HG03196 (cell line): ENCODE measurements at regions not wholly inside any gene's neighbourhood (a gene's known extent, or its start where the extent isn't known, plus 50 kb on each side); places are given as distances from the start of the nearest gene placed in this dataset.
"Not testable (repeated sequence)": the region's sequence is repeated elsewhere in the genome, so short reads cannot be mapped to it uniquely, and the experiment has no call there.

Experiments used
- ATAC-seq: cut with Tn5 transposase; IDR thresholded peaks from one replicate; pipeline ENCODE4 v1.9.1; 2021; ENCODE audit not compliant: unreplicated experiment

GRCh38 chr10:53543410-53543809 lies 770.8 kb upstream of the MBL2 start:
- no peak for ATAC-seq

DNA sequence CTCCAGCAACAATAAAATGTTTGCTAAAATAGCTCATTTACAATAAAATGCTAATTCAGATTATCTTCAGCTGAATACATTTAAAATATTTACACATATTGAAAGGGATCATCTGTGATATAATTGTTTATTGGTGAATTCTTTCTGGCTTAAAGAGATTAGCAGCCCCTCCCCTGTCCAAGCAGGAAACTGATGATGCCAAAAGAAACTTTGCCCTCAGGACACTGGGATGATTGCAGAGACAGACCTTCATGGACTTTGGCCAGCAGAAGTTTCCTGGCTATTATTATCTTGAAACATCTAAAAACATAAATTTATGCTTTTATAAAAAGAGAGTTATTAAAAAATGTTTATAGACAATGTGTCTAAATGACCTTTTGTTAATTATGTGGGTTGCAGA lies 764.9 kb upstream of the MBL2 start:
- ATAC-seq, result no peak

DNA sequence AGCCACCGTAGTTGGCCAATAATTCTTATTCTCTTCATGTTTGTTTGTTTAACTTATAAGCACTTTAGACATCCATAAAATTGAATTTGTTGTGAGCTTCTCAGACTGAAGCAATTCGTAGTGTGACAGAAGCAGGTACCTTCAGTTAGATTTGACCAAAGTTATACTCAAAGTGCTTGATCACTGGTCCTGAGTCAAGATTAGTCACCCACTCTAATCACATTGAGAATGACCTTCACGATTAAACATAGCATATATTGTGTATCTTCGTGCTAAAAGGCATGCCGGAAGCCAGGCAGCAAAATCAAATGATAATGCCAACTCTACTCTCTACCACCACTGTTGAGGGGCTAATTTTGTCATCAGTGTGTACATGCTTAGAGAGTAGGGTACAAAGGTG lies 763.7 kb upstream of the MBL2 start:
- no peak for ATAC-seq

DNA sequence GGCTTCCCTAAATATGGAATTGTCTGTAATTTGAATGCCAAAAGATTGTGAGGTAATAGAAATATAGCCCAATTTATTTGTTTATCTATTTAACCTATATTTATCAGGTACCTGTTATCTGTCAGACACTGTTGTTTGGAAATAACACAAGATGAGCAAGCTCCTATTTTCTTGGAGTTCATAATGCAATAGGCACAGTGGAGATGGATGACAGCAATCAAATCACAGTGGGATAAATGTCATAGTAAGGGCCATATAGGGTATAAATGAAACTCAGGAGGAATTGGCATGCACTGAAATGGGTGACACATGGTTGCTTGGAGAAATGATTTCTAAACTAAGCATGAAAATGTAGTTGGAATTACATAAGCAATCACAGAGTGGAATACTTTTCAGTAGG lies 761.8 kb upstream of the MBL2 start:
- no peak for ATAC-seq

GRCh38 chr10:53528974-53529373 lies 756.4 kb upstream of the MBL2 start:
- no peak for ATAC-seq

GRCh38 chr10:53521046-53521445 lies 748.5 kb upstream of the MBL2 start:
- no peak for ATAC-seq

- no peak for ATAC-seq
These were observed 735.6 kb upstream of the MBL2 start for GRCh38 chr10:53508197-53508596.

DNA sequence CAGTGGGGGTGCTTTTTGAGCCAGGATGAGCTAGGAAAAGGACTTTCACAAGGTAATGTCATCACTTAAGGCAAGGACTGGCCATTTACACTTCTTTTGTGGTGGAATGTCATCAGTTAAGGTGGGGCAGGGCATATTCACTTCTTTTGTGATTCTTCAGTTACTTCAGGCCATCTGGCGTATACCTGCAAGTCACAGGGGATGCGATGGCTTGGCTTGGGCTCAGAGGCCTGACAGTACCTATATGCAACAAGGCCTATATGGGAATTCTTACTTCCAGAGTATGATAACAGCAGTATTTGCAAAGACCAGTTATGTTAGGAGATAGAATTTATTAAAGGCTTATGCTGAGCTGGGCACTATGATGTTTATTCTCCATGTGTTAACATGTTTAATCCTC lies 731.9 kb upstream of the MBL2 start:
- ATAC-seq, result not testable (repeated sequence)

GRCh38 chr10:53491774-53492173 lies 719.2 kb upstream of the MBL2 start:
- ATAC-seq, result no peak

GRCh38 chr10:53490553-53490952 lies 718.0 kb upstream of the MBL2 start:
- no peak for ATAC-seq

GRCh38 chr10:53489335-53490182 lies 717.0 kb upstream of the MBL2 start:
- no peak for ATAC-seq

DNA sequence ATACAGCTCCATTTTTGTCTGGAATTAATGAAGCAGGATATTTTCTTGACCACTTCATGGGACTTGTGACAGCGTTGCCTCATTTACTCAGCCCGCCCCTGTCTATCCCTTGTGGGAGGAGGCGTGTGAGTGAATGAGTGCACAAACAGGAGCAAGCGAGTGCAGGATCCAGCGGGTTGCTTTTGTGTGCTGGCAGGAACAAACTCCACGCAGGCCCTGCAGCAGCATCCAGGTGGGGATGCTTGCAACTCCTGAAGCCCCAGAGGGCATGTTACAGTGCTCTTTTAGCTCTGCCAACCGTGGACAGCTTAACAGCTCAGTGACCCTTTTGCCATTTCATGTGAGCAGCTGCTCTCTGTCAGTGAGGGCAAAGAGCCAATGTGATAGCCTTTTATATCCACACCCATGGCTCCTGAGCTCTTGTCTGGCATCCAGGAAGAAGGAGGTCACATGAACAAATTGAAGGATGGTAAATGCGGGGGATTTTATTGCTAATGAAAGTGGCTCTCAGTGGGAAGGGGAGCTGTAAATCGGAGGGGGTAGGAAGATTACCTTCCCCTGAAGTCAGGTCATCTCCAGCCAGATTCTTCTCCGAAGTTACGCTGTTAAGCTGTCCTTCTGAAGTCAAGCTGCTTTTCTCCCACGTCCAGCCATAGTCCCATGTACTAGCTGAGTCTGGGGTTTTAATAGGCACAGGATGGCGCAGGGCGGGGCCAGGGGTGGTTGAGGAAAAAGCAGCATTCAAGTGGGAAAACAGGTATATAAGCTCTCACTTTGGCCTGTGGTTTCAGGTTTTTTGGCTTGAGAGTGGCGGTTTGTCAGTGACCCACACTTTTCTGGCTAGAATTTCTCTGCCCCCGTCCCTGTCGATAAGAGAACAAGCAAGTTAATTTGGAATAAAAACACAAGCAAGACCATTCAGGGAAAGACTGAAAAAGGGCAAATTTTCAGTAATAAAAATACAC lies 714.7 kb upstream of the MBL2 start:
- ATAC-seq, result no peak

DNA sequence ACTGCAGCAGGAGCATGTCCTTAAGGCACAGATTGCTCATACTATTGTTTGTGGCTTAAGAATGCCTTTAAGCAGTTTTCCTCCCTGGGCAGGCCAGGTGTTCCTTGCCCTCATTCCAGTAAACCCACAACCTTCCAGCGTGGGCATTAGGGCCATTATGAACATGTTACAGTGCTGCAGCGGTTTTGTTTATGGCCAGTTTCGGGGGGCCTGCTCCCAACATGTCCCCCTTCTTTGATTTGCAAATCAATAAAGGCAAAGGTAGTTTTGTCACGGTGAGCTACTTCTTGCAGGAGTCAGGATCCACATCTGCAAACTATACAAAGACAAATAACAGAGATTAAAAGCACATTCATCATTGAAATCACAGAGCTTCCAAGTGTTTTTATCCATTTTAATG lies 712.8 kb upstream of the MBL2 start:
- not testable (repeated sequence) for ATAC-seq

DNA sequence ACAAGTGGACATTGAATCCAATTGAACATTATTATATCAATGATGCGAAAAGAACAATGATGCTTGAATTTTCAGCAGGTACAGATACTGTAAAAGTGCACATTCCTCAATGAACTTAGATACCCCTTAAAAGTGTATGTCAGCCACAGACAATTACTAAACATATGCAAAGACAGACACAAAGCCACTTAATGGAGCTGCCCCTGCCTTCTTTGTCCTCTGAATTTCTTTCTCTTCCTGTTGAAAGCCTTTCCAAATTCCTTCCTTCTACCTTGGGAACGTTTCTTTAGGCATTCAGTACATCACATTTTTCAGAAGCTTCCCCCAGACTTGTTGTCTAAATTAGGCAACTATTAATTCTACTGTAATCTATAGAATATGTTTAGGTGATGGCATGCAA lies 706.8 kb upstream of the MBL2 start:
- ATAC-seq, result no peak

DNA sequence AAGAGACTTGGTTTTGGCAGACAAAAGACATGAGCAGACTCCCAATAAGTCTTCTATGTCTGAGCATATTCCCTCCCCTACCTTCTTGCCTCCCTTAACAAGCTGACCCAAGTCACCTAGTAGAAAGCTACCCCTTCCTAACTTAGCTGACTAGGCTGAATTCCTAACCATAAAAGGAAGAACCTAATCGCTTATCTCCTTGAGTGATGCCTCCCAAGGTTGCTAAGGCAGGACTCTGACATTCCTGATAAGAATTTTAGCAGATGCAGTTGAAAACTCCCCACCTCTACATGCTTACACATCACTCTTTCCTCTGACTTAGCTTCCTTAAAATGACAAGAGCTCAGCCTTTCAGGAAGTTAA lies 704.7 kb upstream of the MBL2 start:
- no peak for ATAC-seq

- no peak for ATAC-seq
These were observed 704.2 kb upstream of the MBL2 start for GRCh38 chr10:53476650-53477312.

DNA sequence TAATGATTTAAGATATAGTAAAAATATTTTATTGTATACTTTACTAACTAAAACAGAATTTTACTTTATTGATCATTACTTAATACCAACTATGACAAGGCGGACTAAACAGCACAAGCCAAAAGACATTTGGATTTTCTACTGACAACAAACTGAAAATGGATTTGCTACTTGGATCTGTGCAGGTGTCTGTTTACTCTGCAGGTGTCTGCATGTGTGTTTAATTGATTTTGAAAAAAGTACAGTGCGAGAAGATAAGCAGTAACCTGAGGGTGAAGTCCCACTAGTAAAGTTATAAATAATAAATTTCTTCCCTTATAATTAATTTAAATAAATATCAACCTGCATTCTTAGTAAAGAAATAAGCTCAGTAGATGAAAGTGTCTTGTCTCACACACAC lies 696.8 kb upstream of the MBL2 start:
- ATAC-seq, result no peak

- ATAC-seq, result no peak
These were observed 691.0 kb upstream of the MBL2 start for GRCh38 chr10:53463539-53463938.

DNA sequence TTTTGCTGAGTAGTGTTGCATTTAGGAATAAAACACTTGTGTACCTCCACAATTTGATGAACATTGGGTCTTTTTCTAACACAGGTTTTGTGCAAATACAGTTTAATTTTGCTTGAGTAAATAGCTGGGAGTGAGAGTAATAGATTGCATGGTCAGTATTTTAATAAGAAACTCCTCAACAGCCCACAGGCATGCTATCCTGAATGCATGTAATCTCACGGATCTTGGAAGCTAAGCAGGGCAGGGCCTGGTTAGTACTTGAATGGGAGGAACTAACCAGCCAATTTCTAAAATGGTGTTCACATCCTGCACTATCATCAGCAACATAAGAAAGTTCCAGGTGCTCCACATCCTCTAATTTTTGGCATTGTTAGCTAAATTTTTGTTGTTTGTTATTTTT lies 685.4 kb upstream of the MBL2 start:
- ATAC-seq, result no peak

GRCh38 chr10:53453196-53453595 lies 680.6 kb upstream of the MBL2 start:
- no peak for ATAC-seq

- no peak for ATAC-seq
These were observed 675.0 kb upstream of the MBL2 start for GRCh38 chr10:53447576-53447975.

DNA sequence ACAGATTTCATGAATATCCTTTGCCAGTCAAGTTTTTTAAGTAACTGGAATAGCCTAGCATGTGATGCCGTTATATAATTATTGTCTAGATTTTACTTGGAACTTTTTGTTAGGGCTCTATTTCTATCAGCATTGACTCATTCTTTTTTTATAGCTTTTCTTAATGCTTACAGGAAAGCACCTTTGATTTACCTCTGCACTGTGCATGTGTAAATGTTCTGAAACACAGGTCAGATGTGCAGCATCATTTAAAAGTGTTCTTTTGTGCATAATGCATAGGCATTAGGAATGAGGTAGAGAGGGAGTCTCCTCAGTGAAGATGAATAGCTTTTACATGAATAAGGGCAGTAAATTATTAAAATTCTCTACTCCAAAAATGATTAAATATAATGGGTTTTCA lies 669.3 kb upstream of the MBL2 start:
- ATAC-seq, result no peak
